MM.1S (cell line): ENCODE measurements at regions not wholly inside any gene's neighbourhood (a gene's known extent, or its start where the extent isn't known, plus 50 kb on each side); places are given as distances from the start of the nearest gene placed in this dataset.

Experiments used
- CTCF ChIP-seq: fragments of 300-600 bp; sonication (generic); IDR thresholded peaks from 2 replicates; pipeline ENCODE4 v1.5.1; 2016; ENCODE audit warnings: antibody characterized with exemption, low read length, mixed read lengths
- EZH2 ChIP-seq: fragments of 300-600 bp; sonication (generic); optimal IDR thresholded peaks from 2 replicates; pipeline ENCODE3; 2017; ENCODE audit warnings: low read depth, mild to moderate bottlenecking, antibody characterized with exemption, low read length, mixed read lengths

GRCh38 chr15:61398310-61398709 is 169.2 kb upstream of the RORA start:
- TF ChIP-seq CTCF (no peak), EZH2 (no peak)
